GF-D8 (cell line): ENCODE measurements at regions not wholly inside any gene's neighbourhood (a gene's known extent, or its start where the extent isn't known, plus 50 kb on each side); places are given as distances from the start of the nearest gene placed in this dataset.
"Not testable (repeated sequence)": the region's sequence is repeated elsewhere in the genome, so short reads cannot be mapped to it uniquely, and the experiment has no call there.

Experiments
- DNase-seq: peaks from one replicate; lab custom pipeline; 2025; lab: John Stamatoyannopoulos, UW

- DNase-seq: no peak
Measured at GRCh38 chr4:181755846-181756245, 487.4 kb upstream of the TENM3 start.

GRCh38 chr4:181756451-181757095 lies 486.6 kb upstream of the TENM3 start:
- no peak for DNase-seq

- no peak for DNase-seq
Measured at GRCh38 chr4:181757098-181757497, 486.1 kb upstream of the TENM3 start.

- DNase-seq: no peak
Measured at GRCh38 chr4:181757910-181758660, 485.1 kb upstream of the TENM3 start.

- DNase-seq: no peak
Measured at GRCh38 chr4:181760560-181760959, 482.6 kb upstream of the TENM3 start.

GRCh38 chr4:181761156-181761555 lies 482.0 kb upstream of the TENM3 start:
- no peak for DNase-seq

- no peak for DNase-seq
Measured at GRCh38 chr4:181766061-181766548, 477.1 kb upstream of the TENM3 start.

GRCh38 chr4:181770971-181771370 lies 472.2 kb upstream of the TENM3 start:
- DNase-seq: no peak

GRCh38 chr4:181775298-181775697 lies 467.9 kb upstream of the TENM3 start:
- DNase-seq: no peak

GRCh38 chr4:181776264-181777054 lies 466.7 kb upstream of the TENM3 start:
- DNase-seq: no peak

GRCh38 chr4:181777518-181777917 lies 465.7 kb upstream of the TENM3 start:
- DNase-seq: no peak

GRCh38 chr4:181784881-181785280 lies 458.3 kb upstream of the TENM3 start:
- DNase-seq: no peak

GRCh38 chr4:181792641-181793040 lies 450.6 kb upstream of the TENM3 start:
- no peak for DNase-seq

GRCh38 chr4:181793096-181793495 lies 450.1 kb upstream of the TENM3 start:
- no peak for DNase-seq

- DNase-seq: no peak
Measured at GRCh38 chr4:181796502-181796901, 446.7 kb upstream of the TENM3 start.

- DNase-seq: no peak
Measured at GRCh38 chr4:181798536-181798935, 444.7 kb upstream of the TENM3 start.

- no peak for DNase-seq
Measured at GRCh38 chr4:181799561-181800069, 443.6 kb upstream of the TENM3 start.

- DNase-seq: no peak
Measured at GRCh38 chr4:181802207-181802606, 441.0 kb upstream of the TENM3 start.

GRCh38 chr4:181807771-181808170 lies 435.4 kb upstream of the TENM3 start:
- DNase-seq: no peak

GRCh38 chr4:181810711-181811110 lies 432.5 kb upstream of the TENM3 start:
- DNase-seq: no peak

- not testable (repeated sequence) for DNase-seq
Measured at GRCh38 chr4:181811550-181811949, 431.7 kb upstream of the TENM3 start.

GRCh38 chr4:181819946-181820345 lies 423.3 kb upstream of the TENM3 start:
- DNase-seq: no peak

- DNase-seq: no peak
Measured at GRCh38 chr4:181820553-181820952, 422.6 kb upstream of the TENM3 start.
